Endothelial cell of umbilical vein (primary cell): ENCODE measurements at regions not wholly inside any gene's neighbourhood (a gene's known extent, or its start where the extent isn't known, plus 50 kb on each side); places are given as distances from the start of the nearest gene placed in this dataset.

Experiments used
- BruUV-seq: library from RNA; stranded (reverse); fragments of 400-500 nt; replicated peaks from 2 replicates; lab custom pipeline; 2021; lab: Mats Ljungman, UMichigan
- CTCF ChIA-PET: fragments of 300-600, 350-600 bp; sonication (Branson Sonifier 250); formaldehyde crosslinking; loops from one replicate; lab custom pipeline; 2021; ENCODE audit warnings: antibody characterized with exemption, inconsistent platforms; lab: Charles Lee
- POLR2A ChIA-PET: fragments of 300-600, 350-600 bp; sonication (Branson Sonifier 250); formaldehyde crosslinking; loops from one replicate; lab custom pipeline; 2021; ENCODE audit warnings: antibody characterized with exemption, inconsistent platforms; lab: Charles Lee
- DNase-seq: peaks from one replicate; pipeline ENCODE4 v3.0.0-alpha.2; 2011; ENCODE audit warnings: low read depth, low spot score
- FAIRE-seq: peaks from 2 replicates; lab custom pipeline; 2011; peaks lifted over from hg19 to GRCh38; lab: Jason Lieb, UNC
- H2AFZ ChIP-seq: 2 replicates; pipeline ENCODE4 v1.6.0; 2012; ENCODE audit warnings: low read depth, low read length, control low read depth, inconsistent platforms
- H3K27ac ChIP-seq: 2 replicates; pipeline ENCODE4 v1.5.1; 2011; ENCODE audit warnings: low read depth, mild to moderate bottlenecking, control low read depth, low read length, moderate library complexity; ENCODE audit not compliant: insufficient read depth
- H3K27me3 ChIP-seq, 2 experiments: 2 replicates each; pipeline versions ENCODE4 v1.6.0 to v1.6.1; 2011; ENCODE audit warnings: low read length in 2 of 2, mixed read lengths in 1 of 2; ENCODE audit not compliant: control insufficient read depth in 2 of 2, insufficient read depth in 2 of 2
- H3K36me3 ChIP-seq, 2 experiments: 2 replicates in 1 of 2; 3 replicates in 1 of 2; pipeline ENCODE4 v1.5.1; 2011; ENCODE audit warnings: low read length in 2 of 2, mild to moderate bottlenecking in 1 of 2, moderate library complexity in 1 of 2; ENCODE audit not compliant: control insufficient read depth in 2 of 2, insufficient read depth in 2 of 2; ENCODE audit errors: extremely low read depth in 1 of 2
- H3K4me1 ChIP-seq: 3 replicates; pipeline ENCODE4 v1.5.1; 2011; ENCODE audit warnings: mild to moderate bottlenecking, low read length; ENCODE audit not compliant: control insufficient read depth, insufficient read depth; ENCODE audit errors: extremely low read depth
- H3K4me2 ChIP-seq: 2 replicates; pipeline ENCODE4 v1.6.1; 2011; ENCODE audit warnings: low read length, control low read depth, mixed read lengths; ENCODE audit not compliant: insufficient read depth
- H3K4me3 ChIP-seq, 3 experiments: fragments of 200-600 bp in 1 of 3; sonication (generic), shearing (Covaris generic) in 1 of 3; replicated peaks in 1 of 3; 2 replicates each; pipeline ENCODE4 v1.5.1; 2011 to 2016; ENCODE audit warnings: control low read depth in 3 of 3, low read length in 3 of 3, mild to moderate bottlenecking in 2 of 3, inconsistent platforms in 1 of 3, low read depth in 1 of 3, moderate library complexity in 1 of 3; ENCODE audit not compliant: insufficient read depth in 1 of 3
- H3K79me2 ChIP-seq: 2 replicates; pipeline ENCODE4 v1.6.0; 2012; ENCODE audit warnings: low read length, inconsistent platforms; ENCODE audit not compliant: control insufficient read depth, insufficient read depth
- H3K9ac ChIP-seq: replicated peaks from 2 replicates; pipeline ENCODE3; 2011; ENCODE audit warnings: low read length, control low read depth; ENCODE audit not compliant: insufficient read depth; ENCODE audit errors: extremely low read depth
- H3K9me1 ChIP-seq: replicated peaks from 3 replicates; pipeline ENCODE4 v1.6.0; 2011; ENCODE audit warnings: mild to moderate bottlenecking, low read length; ENCODE audit not compliant: control insufficient read depth, insufficient read depth; ENCODE audit errors: extremely low read depth
- H3K9me3 ChIP-seq: replicated peaks from 2 replicates; pipeline ENCODE4 v1.5.1; 2012; ENCODE audit warnings: low read length, inconsistent platforms; ENCODE audit not compliant: control insufficient read depth, insufficient read depth
- H4K20me1 ChIP-seq: replicated peaks from 2 replicates; pipeline ENCODE3; 2011; ENCODE audit warnings: mild to moderate bottlenecking, low read length; ENCODE audit not compliant: control insufficient read depth, insufficient read depth; ENCODE audit errors: extremely low read depth
- EZH2 ChIP-seq: IDR thresholded peaks from 2 replicates; pipeline ENCODE4 v1.6.1; 2012; ENCODE audit warnings: borderline replicate concordance, low read depth, mild to moderate bottlenecking, moderate library complexity, low read length, inconsistent platforms; ENCODE audit not compliant: severe bottlenecking
- FOS ChIP-seq: IDR thresholded peaks from 2 replicates; pipeline ENCODE4 v1.6.1; 2011; ENCODE audit warnings: mild to moderate bottlenecking, low read length, moderate library complexity, borderline replicate concordance; ENCODE audit not compliant: insufficient read depth
- GATA2 ChIP-seq: IDR thresholded peaks from 2 replicates; pipeline ENCODE4 v1.7.0; 2011; ENCODE audit warnings: low read depth, mild to moderate bottlenecking, moderate library complexity, mixed read lengths, low read length; ENCODE audit not compliant: insufficient read length, insufficient read depth
- JUN ChIP-seq: IDR thresholded peaks from 2 replicates; pipeline ENCODE4 v1.6.1; 2011; ENCODE audit warnings: borderline replicate concordance, low read depth; ENCODE audit not compliant: insufficient read length, insufficient read depth
- MYC ChIP-seq: IDR thresholded peaks from one replicate; pipeline ENCODE4 v1.6.1; 2011; ENCODE audit warnings: mild to moderate bottlenecking, low read depth, low read length
- POLR2A ChIP-seq: IDR thresholded peaks from 2 replicates; pipeline ENCODE4 v1.6.1; 2012; ENCODE audit warnings: low read depth, mild to moderate bottlenecking, control low read depth, low read length
- POLR2AphosphoS5 ChIP-seq: IDR thresholded peaks from 2 replicates; pipeline ENCODE4 v1.6.1; 2012; ENCODE audit warnings: low read depth, mild to moderate bottlenecking, control low read depth, low read length, moderate library complexity; ENCODE audit not compliant: insufficient read depth
- dilution Hi-C: fragments of 300-500 bp; cut with MboI; formaldehyde crosslinking; loops from one replicate; pipeline ENCODE4 v1.15.0; 2019; ENCODE audit warnings: low sequenced_read_pairs; ENCODE audit not compliant: extremely low pct_ligation_motif_present
- intact Hi-C: fragments of 100-400 bp; cut with micrococcal nuclease; formaldehyde crosslinking; loops from one replicate; pipeline ENCODE4 v1.10.0; 2022
- TF ChIP-seq, protein P1 (sequence below): IDR thresholded peaks from 2 replicates; pipeline ENCODE4 v1.6.1; 2011; ENCODE audit not compliant: insufficient read depth, insufficient read length
- TF ChIP-seq, protein P2 (sequence below), 2 donors: IDR thresholded peaks; 1 replicate in 1 of 2; 2 replicates in 1 of 2; pipeline ENCODE4 v1.5.1; 2011; ENCODE audit warnings: low read length in 2 of 2, mild to moderate bottlenecking in 2 of 2, moderate library complexity in 2 of 2, control low read depth in 1 of 2, inconsistent platforms in 1 of 2, low read depth in 1 of 2; ENCODE audit not compliant: insufficient read depth in 1 of 2; ENCODE audit errors: extremely low read depth in 1 of 2

DNA sequence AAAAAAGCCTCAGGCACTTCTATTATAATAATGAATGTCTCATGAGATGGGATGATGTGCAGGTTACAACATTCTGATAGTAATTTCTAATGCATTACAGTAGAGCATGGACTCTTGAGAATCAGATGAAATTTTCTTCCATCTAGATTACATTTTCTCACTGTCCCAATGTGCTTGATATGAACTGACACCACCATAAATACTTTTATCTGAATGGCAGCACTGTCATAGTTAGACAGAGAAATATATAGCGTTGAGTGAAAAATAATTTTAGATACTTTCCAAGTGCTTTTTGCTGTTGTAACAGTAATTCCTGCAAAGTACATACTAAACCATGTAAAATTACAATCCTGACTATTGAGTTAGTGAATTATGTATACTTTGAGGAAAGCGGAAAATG lies 630.1 kb downstream of the BRINP3 start:
- no peak for TF ChIP-seq FOS
- TF ChIP-seq, protein P1, sequence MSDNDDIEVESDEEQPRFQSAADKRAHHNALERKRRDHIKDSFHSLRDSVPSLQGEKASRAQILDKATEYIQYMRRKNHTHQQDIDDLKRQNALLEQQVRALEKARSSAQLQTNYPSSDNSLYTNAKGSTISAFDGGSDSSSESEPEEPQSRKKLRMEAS, result no peak
- TF ChIP-seq EZH2, result no peak
- TF ChIP-seq MYC, result no peak
- no peak for TF ChIP-seq POLR2AphosphoS5
- TF ChIP-seq GATA2, result no peak
- no peaks in the 10 kb centered on the region for H3K9me1 ChIP-seq
- no peak overlapping the region for H2AFZ ChIP-seq
- H3K9me3 ChIP-seq, result no peaks in the 10 kb centered on the region
- no peaks in the 10 kb centered on the region for H3K4me1 ChIP-seq
- H3K27me3 ChIP-seq, result no peaks in the 10 kb centered on the region
- H3K36me3 ChIP-seq, result no peaks in the 10 kb centered on the region
- no peak overlapping the region for H3K4me2 ChIP-seq
- DNase-seq, result no peak
- dilution Hi-C loops (no loop called here), intact Hi-C loops (no loop called here)
- no peak overlapping the region for H3K9ac ChIP-seq
- CTCF ChIA-PET, result interaction anchor here (1.2 kb wide), 1 partner anchor 9 kb away, joined by 3 read pairs; no protein-coding TSS in a partner anchor
- no peak overlapping the region for H3K27ac ChIP-seq
- H3K4me3 ChIP-seq, result no peak overlapping the region
- no peaks in the 10 kb centered on the region for H4K20me1 ChIP-seq
- BruUV-seq, result no TSS peak
- no peak for FAIRE-seq
- H3K79me2 ChIP-seq, result no peaks in the 10 kb centered on the region
- POLR2A ChIA-PET, result no interaction called here

DNA sequence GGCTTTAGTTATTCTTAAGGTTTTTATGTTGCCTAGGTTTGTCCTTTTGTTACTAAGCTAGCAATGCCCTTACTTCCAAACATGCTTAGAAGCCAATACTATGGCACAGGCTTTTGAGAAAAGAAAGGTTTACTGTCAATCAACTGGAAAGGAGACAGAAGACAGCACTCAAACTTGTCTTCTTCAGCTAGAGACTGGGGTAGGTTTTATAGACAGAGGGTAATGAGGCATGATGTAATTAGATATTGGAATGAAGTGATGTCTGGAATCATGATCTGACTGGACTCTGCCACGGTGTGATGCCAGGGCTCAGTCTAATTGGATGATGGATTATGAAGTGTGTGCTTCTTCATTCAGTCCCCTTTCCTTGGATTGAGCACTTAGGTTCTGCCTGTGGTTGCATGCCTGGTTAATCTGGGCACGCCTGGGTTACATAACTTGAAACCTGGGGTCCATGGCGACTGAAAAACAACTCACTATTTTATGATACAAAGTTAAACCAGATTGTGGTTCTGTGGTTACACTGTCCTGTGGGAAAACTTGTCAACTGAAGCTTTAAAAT lies 625.8 kb downstream of the BRINP3 start:
- no TSS peak for BruUV-seq
- POLR2A ChIA-PET, result no interaction called here
- FAIRE-seq (no peak), DNase-seq (no peak)
- no peaks in the 10 kb centered on the region for H3K79me2 ChIP-seq
- H3K27me3 ChIP-seq, result no peaks in the 10 kb centered on the region
- CTCF ChIA-PET, result interaction anchor here (1.4 kb wide), 1 partner anchor 11 kb away, joined by 4 read pairs; no protein-coding TSS in a partner anchor
- no peak overlapping the region for H3K27ac ChIP-seq
- intact Hi-C loops, result no loop called here
- H3K4me1 ChIP-seq, result no peaks in the 10 kb centered on the region
- H3K4me3 ChIP-seq, result no peak overlapping the region
- H2AFZ ChIP-seq, result no peak overlapping the region
- H3K9me3 ChIP-seq, result no peaks in the 10 kb centered on the region
- no peaks in the 10 kb centered on the region for H3K9me1 ChIP-seq
- H4K20me1 ChIP-seq, result no peaks in the 10 kb centered on the region
- TF ChIP-seq GATA2 (no peak), JUN (no peak), MYC (no peak), POLR2A (no peak), POLR2AphosphoS5 (no peak), FOS (no peak), EZH2 (no peak)
- TF ChIP-seq, protein P2, sequence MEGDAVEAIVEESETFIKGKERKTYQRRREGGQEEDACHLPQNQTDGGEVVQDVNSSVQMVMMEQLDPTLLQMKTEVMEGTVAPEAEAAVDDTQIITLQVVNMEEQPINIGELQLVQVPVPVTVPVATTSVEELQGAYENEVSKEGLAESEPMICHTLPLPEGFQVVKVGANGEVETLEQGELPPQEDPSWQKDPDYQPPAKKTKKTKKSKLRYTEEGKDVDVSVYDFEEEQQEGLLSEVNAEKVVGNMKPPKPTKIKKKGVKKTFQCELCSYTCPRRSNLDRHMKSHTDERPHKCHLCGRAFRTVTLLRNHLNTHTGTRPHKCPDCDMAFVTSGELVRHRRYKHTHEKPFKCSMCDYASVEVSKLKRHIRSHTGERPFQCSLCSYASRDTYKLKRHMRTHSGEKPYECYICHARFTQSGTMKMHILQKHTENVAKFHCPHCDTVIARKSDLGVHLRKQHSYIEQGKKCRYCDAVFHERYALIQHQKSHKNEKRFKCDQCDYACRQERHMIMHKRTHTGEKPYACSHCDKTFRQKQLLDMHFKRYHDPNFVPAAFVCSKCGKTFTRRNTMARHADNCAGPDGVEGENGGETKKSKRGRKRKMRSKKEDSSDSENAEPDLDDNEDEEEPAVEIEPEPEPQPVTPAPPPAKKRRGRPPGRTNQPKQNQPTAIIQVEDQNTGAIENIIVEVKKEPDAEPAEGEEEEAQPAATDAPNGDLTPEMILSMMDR (IDR thresholded peaks at IDR 0.05; ENCODE audit: extremely low read depth in 1 of 2, insufficient read depth in 1 of 2, low read depth in 1 of 2, low read length in 2 of 2), result no peak
- TF ChIP-seq, protein P1, result no peak
- H3K36me3 ChIP-seq, result no peaks in the 10 kb centered on the region
- no peak overlapping the region for H3K4me2 ChIP-seq
- dilution Hi-C loops, result no loop called here
- no peak overlapping the region for H3K9ac ChIP-seq
